GM12875 (cell line): ENCODE measurements at regions not wholly inside any gene's neighbourhood (a gene's known extent, or its start where the extent isn't known, plus 50 kb on each side); places are given as distances from the start of the nearest gene placed in this dataset.

Experiments used
- H3K4me3 ChIP-seq: one replicate; pipeline ENCODE4 v1.5.1; 2011; ENCODE audit warnings: low read depth, low read length, control low read depth
- CTCF ChIP-seq: IDR thresholded peaks from 2 replicates; pipeline ENCODE4 v1.5.1; 2011; ENCODE audit warnings: low read depth, mild to moderate bottlenecking, control low read depth, inconsistent platforms, low read length, moderate library complexity, borderline replicate concordance; ENCODE audit not compliant: insufficient read depth

GRCh38 chr9:106623558-106623957, 239.4 kb upstream of the ZNF462 start:
- no peak overlapping the region for H3K4me3 ChIP-seq
- no peak for TF ChIP-seq CTCF

- no peak for TF ChIP-seq CTCF
- H3K4me3 ChIP-seq: no peak overlapping the region
These were observed 237.6 kb upstream of the ZNF462 start for GRCh38 chr9:106625259-106625789.

GRCh38 chr9:106626936-106627335, 236.0 kb upstream of the ZNF462 start:
- TF ChIP-seq CTCF: no peak
- H3K4me3 ChIP-seq: no peak overlapping the region

DNA sequence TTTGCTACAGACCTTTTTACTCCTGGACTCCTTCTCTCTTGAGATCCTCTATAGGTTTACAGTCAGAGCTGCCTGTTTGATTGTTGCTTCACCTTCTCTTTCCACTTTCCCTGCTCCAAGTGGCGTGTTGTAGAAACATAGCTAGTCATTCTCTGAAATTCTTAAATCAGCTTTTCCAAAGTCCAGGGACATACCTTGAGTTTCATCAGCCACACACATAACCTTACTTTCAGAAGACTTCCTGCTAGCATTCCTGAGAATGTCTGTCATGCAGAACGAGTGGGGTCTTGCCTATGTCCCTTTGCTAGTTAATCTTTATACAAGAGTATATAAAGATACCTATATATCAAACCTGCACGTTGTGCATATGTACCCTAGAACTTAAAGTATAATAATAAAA, 230.3 kb upstream of the ZNF462 start:
- no peak for TF ChIP-seq CTCF
- no peak overlapping the region for H3K4me3 ChIP-seq

DNA sequence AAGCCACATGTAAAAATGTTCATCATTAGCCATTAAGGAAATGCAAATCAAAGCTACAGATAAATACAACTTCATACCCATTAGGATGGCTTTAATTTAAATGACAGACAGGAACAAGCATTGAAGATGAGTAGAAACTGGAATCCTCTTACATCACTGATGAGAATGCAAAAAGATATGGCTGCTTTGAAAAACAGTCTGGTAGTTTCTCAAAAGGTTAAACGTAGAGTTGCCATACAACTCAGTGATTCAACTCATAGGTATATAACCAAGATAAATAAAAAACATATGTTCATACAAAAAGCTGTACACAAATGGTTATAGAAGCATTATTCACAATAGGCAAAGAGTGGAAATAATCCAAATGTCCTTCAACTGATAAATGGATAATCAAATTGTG, 228.8 kb upstream of the ZNF462 start:
- no peak overlapping the region for H3K4me3 ChIP-seq
- TF ChIP-seq CTCF: no peak

DNA sequence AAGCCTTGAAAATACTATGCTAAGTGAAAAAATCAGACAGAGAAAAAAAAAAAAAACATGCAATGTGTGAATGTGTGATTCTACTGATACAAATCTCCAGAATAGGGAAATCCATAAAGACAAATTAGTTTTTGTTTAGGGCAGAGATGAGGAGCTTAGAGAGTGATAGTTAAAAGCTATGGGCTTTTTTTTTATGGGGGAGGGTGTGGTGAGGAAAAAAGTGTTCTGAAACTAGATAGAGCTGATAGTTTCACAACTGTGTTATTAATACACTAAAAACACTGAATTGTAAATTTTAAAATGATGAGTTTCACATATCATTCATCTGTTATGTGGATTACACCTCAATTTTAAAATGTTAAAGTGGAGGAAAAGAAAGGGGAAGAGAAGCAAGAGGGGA, 228.3 kb upstream of the ZNF462 start:
- no peak overlapping the region for H3K4me3 ChIP-seq
- TF ChIP-seq CTCF: no peak

DNA sequence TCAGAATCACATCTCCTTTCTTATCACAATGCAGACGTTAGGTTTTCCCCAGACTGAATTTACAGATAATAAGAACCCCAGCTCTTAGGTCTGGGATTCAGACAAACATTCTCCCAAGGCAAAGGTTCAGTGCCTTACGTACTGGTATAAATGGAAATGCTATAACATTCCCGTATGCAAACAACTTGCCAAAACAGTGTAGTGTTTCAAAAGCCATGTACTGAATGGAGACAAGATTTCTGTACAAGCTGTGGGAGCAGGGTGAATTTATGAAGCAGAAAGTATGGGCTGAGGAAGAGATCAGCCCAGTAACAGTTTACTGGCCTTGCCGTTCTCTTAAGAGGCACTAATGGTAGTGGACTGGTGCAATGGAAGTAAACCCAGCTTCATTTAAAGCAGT, 225.5 kb upstream of the ZNF462 start:
- TF ChIP-seq CTCF: no peak

More for the DNA sequence above, 225.5 kb upstream of the ZNF462 start:
- no peak overlapping the region for H3K4me3 ChIP-seq
